ENCODE measurements at regions not wholly inside any gene's neighbourhood (a gene's known extent, or its start where the extent isn't known, plus 50 kb on each side); places are given as distances from the start of the nearest gene placed in this dataset.

GRCh38 chr13:54802226-54802625, 1773.6 kb downstream of the OLFM4 start (continued):
- TF ChIP-seq, protein P1, sequence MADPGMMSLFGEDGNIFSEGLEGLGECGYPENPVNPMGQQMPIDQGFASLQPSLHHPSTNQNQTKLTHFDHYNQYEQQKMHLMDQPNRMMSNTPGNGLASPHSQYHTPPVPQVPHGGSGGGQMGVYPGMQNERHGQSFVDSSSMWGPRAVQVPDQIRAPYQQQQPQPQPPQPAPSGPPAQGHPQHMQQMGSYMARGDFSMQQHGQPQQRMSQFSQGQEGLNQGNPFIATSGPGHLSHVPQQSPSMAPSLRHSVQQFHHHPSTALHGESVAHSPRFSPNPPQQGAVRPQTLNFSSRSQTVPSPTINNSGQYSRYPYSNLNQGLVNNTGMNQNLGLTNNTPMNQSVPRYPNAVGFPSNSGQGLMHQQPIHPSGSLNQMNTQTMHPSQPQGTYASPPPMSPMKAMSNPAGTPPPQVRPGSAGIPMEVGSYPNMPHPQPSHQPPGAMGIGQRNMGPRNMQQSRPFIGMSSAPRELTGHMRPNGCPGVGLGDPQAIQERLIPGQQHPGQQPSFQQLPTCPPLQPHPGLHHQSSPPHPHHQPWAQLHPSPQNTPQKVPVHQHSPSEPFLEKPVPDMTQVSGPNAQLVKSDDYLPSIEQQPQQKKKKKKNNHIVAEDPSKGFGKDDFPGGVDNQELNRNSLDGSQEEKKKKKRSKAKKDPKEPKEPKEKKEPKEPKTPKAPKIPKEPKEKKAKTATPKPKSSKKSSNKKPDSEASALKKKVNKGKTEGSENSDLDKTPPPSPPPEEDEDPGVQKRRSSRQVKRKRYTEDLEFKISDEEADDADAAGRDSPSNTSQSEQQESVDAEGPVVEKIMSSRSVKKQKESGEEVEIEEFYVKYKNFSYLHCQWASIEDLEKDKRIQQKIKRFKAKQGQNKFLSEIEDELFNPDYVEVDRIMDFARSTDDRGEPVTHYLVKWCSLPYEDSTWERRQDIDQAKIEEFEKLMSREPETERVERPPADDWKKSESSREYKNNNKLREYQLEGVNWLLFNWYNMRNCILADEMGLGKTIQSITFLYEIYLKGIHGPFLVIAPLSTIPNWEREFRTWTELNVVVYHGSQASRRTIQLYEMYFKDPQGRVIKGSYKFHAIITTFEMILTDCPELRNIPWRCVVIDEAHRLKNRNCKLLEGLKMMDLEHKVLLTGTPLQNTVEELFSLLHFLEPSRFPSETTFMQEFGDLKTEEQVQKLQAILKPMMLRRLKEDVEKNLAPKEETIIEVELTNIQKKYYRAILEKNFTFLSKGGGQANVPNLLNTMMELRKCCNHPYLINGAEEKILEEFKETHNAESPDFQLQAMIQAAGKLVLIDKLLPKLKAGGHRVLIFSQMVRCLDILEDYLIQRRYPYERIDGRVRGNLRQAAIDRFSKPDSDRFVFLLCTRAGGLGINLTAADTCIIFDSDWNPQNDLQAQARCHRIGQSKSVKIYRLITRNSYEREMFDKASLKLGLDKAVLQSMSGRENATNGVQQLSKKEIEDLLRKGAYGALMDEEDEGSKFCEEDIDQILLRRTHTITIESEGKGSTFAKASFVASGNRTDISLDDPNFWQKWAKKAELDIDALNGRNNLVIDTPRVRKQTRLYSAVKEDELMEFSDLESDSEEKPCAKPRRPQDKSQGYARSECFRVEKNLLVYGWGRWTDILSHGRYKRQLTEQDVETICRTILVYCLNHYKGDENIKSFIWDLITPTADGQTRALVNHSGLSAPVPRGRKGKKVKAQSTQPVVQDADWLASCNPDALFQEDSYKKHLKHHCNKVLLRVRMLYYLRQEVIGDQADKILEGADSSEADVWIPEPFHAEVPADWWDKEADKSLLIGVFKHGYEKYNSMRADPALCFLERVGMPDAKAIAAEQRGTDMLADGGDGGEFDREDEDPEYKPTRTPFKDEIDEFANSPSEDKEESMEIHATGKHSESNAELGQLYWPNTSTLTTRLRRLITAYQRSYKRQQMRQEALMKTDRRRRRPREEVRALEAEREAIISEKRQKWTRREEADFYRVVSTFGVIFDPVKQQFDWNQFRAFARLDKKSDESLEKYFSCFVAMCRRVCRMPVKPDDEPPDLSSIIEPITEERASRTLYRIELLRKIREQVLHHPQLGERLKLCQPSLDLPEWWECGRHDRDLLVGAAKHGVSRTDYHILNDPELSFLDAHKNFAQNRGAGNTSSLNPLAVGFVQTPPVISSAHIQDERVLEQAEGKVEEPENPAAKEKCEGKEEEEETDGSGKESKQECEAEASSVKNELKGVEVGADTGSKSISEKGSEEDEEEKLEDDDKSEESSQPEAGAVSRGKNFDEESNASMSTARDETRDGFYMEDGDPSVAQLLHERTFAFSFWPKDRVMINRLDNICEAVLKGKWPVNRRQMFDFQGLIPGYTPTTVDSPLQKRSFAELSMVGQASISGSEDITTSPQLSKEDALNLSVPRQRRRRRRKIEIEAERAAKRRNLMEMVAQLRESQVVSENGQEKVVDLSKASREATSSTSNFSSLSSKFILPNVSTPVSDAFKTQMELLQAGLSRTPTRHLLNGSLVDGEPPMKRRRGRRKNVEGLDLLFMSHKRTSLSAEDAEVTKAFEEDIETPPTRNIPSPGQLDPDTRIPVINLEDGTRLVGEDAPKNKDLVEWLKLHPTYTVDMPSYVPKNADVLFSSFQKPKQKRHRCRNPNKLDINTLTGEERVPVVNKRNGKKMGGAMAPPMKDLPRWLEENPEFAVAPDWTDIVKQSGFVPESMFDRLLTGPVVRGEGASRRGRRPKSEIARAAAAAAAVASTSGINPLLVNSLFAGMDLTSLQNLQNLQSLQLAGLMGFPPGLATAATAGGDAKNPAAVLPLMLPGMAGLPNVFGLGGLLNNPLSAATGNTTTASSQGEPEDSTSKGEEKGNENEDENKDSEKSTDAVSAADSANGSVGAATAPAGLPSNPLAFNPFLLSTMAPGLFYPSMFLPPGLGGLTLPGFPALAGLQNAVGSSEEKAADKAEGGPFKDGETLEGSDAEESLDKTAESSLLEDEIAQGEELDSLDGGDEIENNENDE (IDR thresholded peaks at IDR 0.05; ENCODE audit: insufficient replicate concordance, low read length): no peak
- no peak for TF ChIP-seq TAF1 (IDR thresholded peaks at IDR 0.05; ENCODE audit: low read depth, low read length)
- TF ChIP-seq KDM1A (IDR thresholded peaks at IDR 0.05; ENCODE audit: borderline replicate concordance, low read length): no peak
- TF ChIP-seq POLR2A (IDR thresholded peaks at IDR 0.05; ENCODE audit: control extremely low read depth in 1 of 2, low read depth in 2 of 2, low read length in 2 of 2): no peak
- no peak for TF ChIP-seq NRF1 (IDR thresholded peaks at IDR 0.05; ENCODE audit: low read depth, low read length)
- no peak for TF ChIP-seq HDAC6 (IDR thresholded peaks at IDR 0.05; ENCODE audit: low read depth, low read length)
- no peak for TF ChIP-seq CTBP2 (IDR thresholded peaks at IDR 0.05; ENCODE audit: borderline replicate concordance, insufficient read depth, insufficient read length, low read length)
- TF ChIP-seq ATF3 (IDR thresholded peaks at IDR 0.05; ENCODE audit: insufficient read depth, low read depth, low read length): no peak
- no peak for TF ChIP-seq RAD21 (IDR thresholded peaks at IDR 0.05 in 1 of 2, conservative IDR thresholded peaks at IDR 0.05 in 1 of 2; ENCODE audit: low read depth in 2 of 2, low read length in 2 of 2)

Measured in H1 (cell line).